Astrocyte (in vitro differentiated cells and primary cell): ENCODE measurements at regions not wholly inside any gene's neighbourhood (a gene's known extent, or its start where the extent isn't known, plus 50 kb on each side); places are given as distances from the start of the nearest gene placed in this dataset.
"Not testable (repeated sequence)": the region's sequence is repeated elsewhere in the genome, so short reads cannot be mapped to it uniquely, and the experiment has no call there.

ENCODE experiments used
- DNase-seq: peaks from one replicate; pipeline ENCODE4 v3.0.0-alpha.2; 2010; ENCODE audit warnings: low read depth
- FAIRE-seq: peaks from 2 replicates; lab custom pipeline; 2011; peaks lifted over from hg19 to GRCh38; lab: Jason Lieb, UNC
- H2AFZ ChIP-seq: 2 replicates; pipeline ENCODE4 v1.6.0; 2012; ENCODE audit warnings: low read depth, low read length, inconsistent platforms
- H3K27ac ChIP-seq: 2 replicates; pipeline ENCODE4 v1.5.1; 2011; ENCODE audit warnings: low read depth, low read length, inconsistent platforms
- H3K27me3 ChIP-seq: 2 replicates; pipeline ENCODE4 v1.6.0; 2011; ENCODE audit warnings: low read length, inconsistent platforms; ENCODE audit not compliant: insufficient read depth
- H3K36me3 ChIP-seq: 2 replicates; pipeline ENCODE4 v1.5.1; 2011; ENCODE audit warnings: low read length, inconsistent platforms; ENCODE audit not compliant: insufficient read depth
- H3K4me1 ChIP-seq: 2 replicates; pipeline ENCODE4 v1.5.1; 2011; ENCODE audit warnings: low read length, inconsistent platforms; ENCODE audit not compliant: insufficient read depth
- H3K4me2 ChIP-seq: 2 replicates; pipeline ENCODE4 v1.6.0; 2012; ENCODE audit warnings: low read length, inconsistent platforms
- H3K4me3 ChIP-seq: 2 replicates; pipeline ENCODE4 v1.5.1; 2011; ENCODE audit warnings: low read depth, mild to moderate bottlenecking, low read length, inconsistent platforms; ENCODE audit not compliant: insufficient read depth
- H3K79me2 ChIP-seq: 2 replicates; pipeline ENCODE4 v1.6.0; 2012; ENCODE audit warnings: mild to moderate bottlenecking, low read length, inconsistent platforms; ENCODE audit not compliant: insufficient read depth
- H3K9ac ChIP-seq: 2 replicates; pipeline ENCODE4 v1.6.0; 2012; ENCODE audit warnings: mild to moderate bottlenecking, low read length, inconsistent platforms
- H3K9me3 ChIP-seq: 2 replicates; pipeline ENCODE4 v1.5.1; 2012; ENCODE audit warnings: low read depth, mild to moderate bottlenecking, low read length, inconsistent platforms; ENCODE audit not compliant: insufficient read depth
- H4K20me1 ChIP-seq: 2 replicates; pipeline ENCODE4 v1.6.0; 2012; ENCODE audit warnings: low read length, inconsistent platforms; ENCODE audit not compliant: insufficient read depth
- H3K27ac Mint-ChIP-seq: one replicate; pipeline ENCODE4 v1.8.0; 2021; ENCODE audit warnings: mild to moderate bottlenecking, mixed read lengths; ENCODE audit not compliant: unreplicated experiment
- H3K27me3 Mint-ChIP-seq: one replicate; pipeline ENCODE4 v1.8.0; 2021; ENCODE audit warnings: low read depth, mixed read lengths; ENCODE audit not compliant: unreplicated experiment
- H3K36me3 Mint-ChIP-seq: one replicate; pipeline ENCODE4 v1.8.0; 2021; ENCODE audit warnings: low read depth, mixed read lengths; ENCODE audit not compliant: unreplicated experiment
- H3K4me1 Mint-ChIP-seq: one replicate; pipeline ENCODE4 v1.8.0; 2021; ENCODE audit warnings: low read depth, mixed read lengths; ENCODE audit not compliant: unreplicated experiment
- H3K4me3 Mint-ChIP-seq: one replicate; pipeline ENCODE4 v1.8.0; 2021; ENCODE audit warnings: mild to moderate bottlenecking, moderate library complexity, mixed read lengths; ENCODE audit not compliant: unreplicated experiment
- H3K9me3 Mint-ChIP-seq: one replicate; pipeline ENCODE4 v1.8.0; 2021; ENCODE audit warnings: mild to moderate bottlenecking, mixed read lengths; ENCODE audit not compliant: unreplicated experiment
- EZH2 ChIP-seq: IDR thresholded peaks from 2 replicates; pipeline ENCODE4 v1.6.1; 2012; ENCODE audit warnings: mild to moderate bottlenecking, low read length, inconsistent platforms; ENCODE audit not compliant: insufficient read depth
- TF ChIP-seq, protein P1 (sequence below): IDR thresholded peaks from 2 replicates; pipeline ENCODE4 v1.5.1; 2011; ENCODE audit warnings: low read depth, mild to moderate bottlenecking, inconsistent platforms, low read length, moderate library complexity; ENCODE audit not compliant: insufficient read depth

GRCh38 chr4:20192736-20193135 is 59.0 kb upstream of the SLIT2 start:
- Mint-ChIP-seq H3K9me3 (peaks cover 11% of the 10 kb centered on the region), H3K4me3 (no peak overlapping the region)

GRCh38 chr4:20185103-20185502 is 66.6 kb upstream of the SLIT2 start:
- H3K27me3 ChIP-seq, result no peaks in the 10 kb centered on the region
- Mint-ChIP-seq H3K4me1 (no peaks in the 10 kb centered on the region), H3K27me3 (no peaks in the 10 kb centered on the region), H3K4me3 (no peak overlapping the region), H3K36me3 (peaks cover 2% of the 10 kb centered on the region), H3K27ac (no peak overlapping the region), H3K9me3 (peaks cover 11% of the 10 kb centered on the region)
- no peaks in the 10 kb centered on the region for H3K4me1 ChIP-seq
- no peaks in the 10 kb centered on the region for H4K20me1 ChIP-seq
- H3K9ac ChIP-seq, result no peak overlapping the region
- DNase-seq (no peak), FAIRE-seq (no peak)
- TF ChIP-seq, protein P1, sequence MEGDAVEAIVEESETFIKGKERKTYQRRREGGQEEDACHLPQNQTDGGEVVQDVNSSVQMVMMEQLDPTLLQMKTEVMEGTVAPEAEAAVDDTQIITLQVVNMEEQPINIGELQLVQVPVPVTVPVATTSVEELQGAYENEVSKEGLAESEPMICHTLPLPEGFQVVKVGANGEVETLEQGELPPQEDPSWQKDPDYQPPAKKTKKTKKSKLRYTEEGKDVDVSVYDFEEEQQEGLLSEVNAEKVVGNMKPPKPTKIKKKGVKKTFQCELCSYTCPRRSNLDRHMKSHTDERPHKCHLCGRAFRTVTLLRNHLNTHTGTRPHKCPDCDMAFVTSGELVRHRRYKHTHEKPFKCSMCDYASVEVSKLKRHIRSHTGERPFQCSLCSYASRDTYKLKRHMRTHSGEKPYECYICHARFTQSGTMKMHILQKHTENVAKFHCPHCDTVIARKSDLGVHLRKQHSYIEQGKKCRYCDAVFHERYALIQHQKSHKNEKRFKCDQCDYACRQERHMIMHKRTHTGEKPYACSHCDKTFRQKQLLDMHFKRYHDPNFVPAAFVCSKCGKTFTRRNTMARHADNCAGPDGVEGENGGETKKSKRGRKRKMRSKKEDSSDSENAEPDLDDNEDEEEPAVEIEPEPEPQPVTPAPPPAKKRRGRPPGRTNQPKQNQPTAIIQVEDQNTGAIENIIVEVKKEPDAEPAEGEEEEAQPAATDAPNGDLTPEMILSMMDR, result no peak
- no peak for TF ChIP-seq EZH2
- no peaks in the 10 kb centered on the region for H3K36me3 ChIP-seq
- H3K27ac ChIP-seq, result no peak overlapping the region
- H3K4me2 ChIP-seq, result no peak overlapping the region
- no peaks in the 10 kb centered on the region for H3K9me3 ChIP-seq
- H3K79me2 ChIP-seq, result no peaks in the 10 kb centered on the region
- no peak overlapping the region for H2AFZ ChIP-seq
- H3K4me3 ChIP-seq, result no peak overlapping the region

More at GRCh38 chr4:20192736-20193135, 59.0 kb upstream of the SLIT2 start:
- Mint-ChIP-seq H3K4me1 (peaks cover 21% of the 10 kb centered on the region), H3K27me3 (no peaks in the 10 kb centered on the region), H3K36me3 (no peaks in the 10 kb centered on the region), H3K27ac (no peak overlapping the region)
- Histone ChIP-seq H2AFZ (peak overlapping the region; percentile 41), H3K36me3 (no peaks in the 10 kb centered on the region), H3K4me2 (no peak overlapping the region), H3K27me3 (no peaks in the 10 kb centered on the region), H3K9me3 (no peaks in the 10 kb centered on the region), H3K27ac (no peak overlapping the region), H4K20me1 (no peaks in the 10 kb centered on the region), H3K79me2 (no peaks in the 10 kb centered on the region), H3K4me1 (peaks cover 31% of the 10 kb centered on the region), H3K4me3 (no peak overlapping the region), H3K9ac (no peak overlapping the region)
- FAIRE-seq (no peak), DNase-seq (no peak)
- TF ChIP-seq, protein P1, result no peak
- no peak for TF ChIP-seq EZH2

GRCh38 chr4:20183131-20183530 is 68.6 kb upstream of the SLIT2 start:
- not testable (repeated sequence) for H3K4me3 ChIP-seq, H3K27me3 Mint-ChIP-seq, H3K27ac Mint-ChIP-seq, H3K27ac ChIP-seq, H3K36me3 ChIP-seq, H3K79me2 ChIP-seq, H3K9me3 ChIP-seq, H3K4me3 Mint-ChIP-seq, H3K27me3 ChIP-seq, H2AFZ ChIP-seq, FAIRE-seq, DNase-seq, H3K4me1 ChIP-seq, H3K36me3 Mint-ChIP-seq, H4K20me1 ChIP-seq, H3K9ac ChIP-seq, H3K4me2 ChIP-seq, H3K4me1 Mint-ChIP-seq
- peaks cover 13% of the 10 kb centered on the region for H3K9me3 Mint-ChIP-seq
